ENCODE measurements at regions not wholly inside any gene's neighbourhood (a gene's known extent, or its start where the extent isn't known, plus 50 kb on each side); places are given as distances from the start of the nearest gene placed in this dataset.
"Not testable (repeated sequence)": the region's sequence is repeated elsewhere in the genome, so short reads cannot be mapped to it uniquely, and the experiment has no call there.

DNA sequence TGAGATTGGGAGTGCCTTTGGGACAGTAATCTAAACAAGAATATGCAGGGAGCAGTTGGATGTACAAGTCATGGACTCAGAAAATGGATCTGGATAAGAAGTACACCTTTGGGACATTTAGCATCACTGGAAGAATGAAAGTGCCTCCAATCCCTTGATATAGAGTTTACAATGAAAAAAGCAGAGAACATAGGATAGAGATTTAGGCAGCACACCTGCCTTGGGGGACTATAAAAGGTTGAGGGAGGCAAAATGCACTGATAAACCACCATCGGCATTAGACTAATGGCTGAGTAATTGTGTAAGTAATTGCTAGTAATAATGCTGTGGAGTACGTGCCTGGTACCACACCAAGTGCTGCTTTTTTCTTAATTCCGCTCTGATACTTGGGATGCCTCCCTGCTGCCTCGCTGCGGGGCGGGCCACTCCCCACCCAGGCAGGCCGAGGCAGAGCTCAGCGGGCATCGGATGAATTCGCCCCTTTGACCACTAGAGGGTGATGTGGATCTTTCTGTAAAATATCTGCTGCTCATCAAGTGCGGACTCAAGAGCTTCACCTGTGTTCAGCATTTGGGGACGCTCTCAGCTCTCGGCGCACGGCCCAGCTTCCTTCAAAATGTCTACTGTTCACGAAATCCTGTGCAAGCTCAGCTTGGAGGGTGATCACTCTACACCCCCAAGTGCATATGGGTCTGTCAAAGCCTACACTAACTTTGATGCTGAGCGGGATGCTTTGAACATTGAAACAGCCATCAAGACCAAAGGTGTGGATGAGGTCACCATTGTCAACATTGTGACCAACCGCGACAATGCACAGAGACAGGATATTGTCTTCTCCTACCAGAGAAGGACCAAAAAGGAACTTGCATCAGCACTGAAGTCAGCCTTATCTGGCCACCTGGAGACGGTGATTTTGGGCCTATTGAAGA, 99.9 kb downstream of the ANKRD18B start:
- DNase-seq (ENCODE audit: low read depth in 2 of 2, low spot score in 1 of 2), result peak; percentile 17 to 35

DNA sequence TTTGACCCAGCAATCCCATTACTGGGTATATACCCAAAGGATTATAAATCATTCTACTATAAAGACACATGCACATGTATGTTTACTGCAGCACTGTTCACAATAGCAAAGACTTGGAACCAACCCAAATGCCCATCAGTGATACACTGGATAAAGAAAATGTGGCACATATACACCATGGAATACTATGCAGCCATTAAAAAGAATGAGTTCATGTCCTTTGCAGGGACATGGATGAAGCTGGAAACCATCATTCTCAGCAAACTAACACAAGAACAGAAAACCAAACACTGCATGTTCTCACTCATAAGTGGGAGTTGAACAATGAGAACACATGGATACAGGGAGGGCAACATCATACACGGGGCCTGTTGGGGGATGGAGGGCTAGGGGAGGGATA, 104.3 kb downstream of the ANKRD18B start:
- DNase-seq (ENCODE audit: low read depth in 2 of 2, low spot score in 1 of 2), result not testable (repeated sequence)

DNA sequence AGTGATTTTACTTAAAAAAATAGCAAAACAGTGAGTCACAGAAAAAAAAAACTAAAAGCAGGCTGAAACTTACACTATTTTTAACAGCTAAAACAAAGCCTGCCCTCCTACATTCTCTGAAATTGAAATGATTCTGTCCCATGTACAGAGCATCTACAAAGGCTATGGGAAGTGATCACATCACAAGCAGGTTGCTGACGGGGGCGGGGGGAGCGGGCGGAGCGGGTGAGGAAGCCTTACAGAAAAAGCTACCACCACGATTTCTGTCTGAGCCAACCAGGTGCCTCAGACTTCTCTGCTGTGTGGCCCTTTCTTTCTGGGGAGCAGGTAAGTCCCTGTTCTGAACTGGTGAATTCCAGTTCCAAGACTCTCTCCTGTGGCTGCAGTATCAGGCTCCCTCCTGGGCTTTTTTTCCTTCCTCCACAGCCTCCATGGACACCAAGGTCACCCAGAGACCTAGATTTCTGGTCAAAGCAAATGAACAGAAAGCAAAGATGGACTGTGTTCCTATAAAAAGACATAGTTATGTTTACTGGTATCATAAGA, 104.9 kb downstream of the ANKRD18B start:
- no peak for DNase-seq (ENCODE audit: low read depth in 2 of 2, low spot score in 1 of 2)

DNA sequence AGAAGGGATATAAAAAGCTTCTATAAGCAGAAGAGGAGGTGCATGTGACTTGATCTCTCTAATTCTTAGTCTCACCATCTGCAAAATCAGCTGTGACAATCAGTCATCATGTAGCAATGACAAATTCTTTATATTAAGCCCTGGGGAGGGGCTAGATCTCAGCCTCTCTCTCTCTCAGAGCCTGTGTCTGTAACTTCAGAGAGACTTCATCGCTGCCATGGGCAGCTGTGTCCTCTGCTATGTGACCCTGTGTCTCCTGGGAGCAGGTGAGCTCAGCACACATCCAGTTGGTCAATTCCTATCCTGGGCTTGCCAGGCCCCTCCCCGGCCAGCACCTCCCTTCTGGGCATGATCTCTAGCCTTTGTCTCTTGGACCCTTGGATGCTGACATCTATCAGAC, 109.6 kb downstream of the ANKRD18B start:
- no peak for DNase-seq (ENCODE audit: low read depth in 2 of 2, low spot score in 1 of 2)

DNA sequence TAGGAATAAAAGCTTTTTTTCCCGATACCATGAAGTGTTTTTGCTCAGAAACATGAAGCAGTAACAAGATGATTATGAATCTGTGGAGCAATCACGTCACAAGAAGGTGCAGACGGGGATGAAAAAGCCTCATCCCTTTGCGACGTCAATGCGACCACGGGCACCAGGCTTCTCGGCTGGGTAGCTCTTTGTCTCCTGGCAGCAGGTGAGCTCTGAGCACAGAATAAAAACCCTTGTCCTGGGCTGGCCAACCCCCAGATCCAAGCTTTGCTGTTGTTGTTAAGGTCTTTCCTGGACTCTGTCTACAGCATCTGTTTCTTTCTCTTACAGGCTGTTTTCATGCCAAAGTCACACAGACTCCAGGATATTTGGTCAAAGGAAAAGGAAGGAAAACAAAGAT, 113.8 kb downstream of the ANKRD18B start:
- DNase-seq (ENCODE audit: low read depth in 2 of 2, low spot score in 1 of 2), result no peak

DNA sequence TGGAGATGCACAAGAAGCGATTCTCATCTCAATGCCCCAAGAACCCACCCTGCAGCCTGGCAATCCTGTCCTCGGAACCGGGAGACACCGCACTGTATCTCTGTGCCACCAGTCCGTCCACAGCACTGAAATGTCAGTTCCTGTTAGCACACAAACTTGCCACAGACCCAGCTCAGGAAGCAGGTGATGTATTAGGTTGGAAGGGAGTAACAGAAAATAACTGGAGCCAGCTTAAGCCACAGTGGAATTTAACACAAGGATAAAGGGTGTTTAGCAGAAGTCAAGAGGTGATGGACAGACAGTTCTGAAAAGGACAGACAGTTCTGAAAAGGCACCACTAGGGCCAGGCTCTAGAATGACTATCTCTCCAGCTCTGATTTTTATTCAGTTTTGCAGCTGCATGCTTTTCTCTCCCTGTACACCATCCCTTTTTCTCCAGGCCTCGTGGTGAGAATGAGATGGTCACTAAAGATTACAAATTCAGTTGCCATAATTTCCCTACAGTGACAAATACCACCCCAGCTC, 114.4 kb downstream of the ANKRD18B start:
- DNase-seq (ENCODE audit: low read depth in 2 of 2, low spot score in 1 of 2), result no peak

DNA sequence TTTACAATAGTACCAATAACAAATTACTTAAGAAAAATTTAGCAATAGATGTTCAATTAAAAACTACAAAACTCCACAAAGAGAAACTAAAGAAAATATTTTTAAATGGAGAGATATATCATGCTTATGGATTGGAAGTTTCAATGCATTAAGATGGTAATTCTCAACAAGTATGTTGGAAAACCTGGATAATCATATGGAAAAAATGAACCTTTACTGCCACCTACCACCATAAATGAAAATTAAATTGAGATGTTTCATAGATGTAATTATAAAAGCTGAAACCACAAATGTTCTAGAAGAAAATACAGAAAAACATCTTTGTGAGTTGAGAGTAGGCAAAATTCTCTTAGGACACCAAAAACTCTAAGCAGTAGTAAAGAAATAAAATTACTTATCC, 121.7 kb downstream of the ANKRD18B start:
- DNase-seq (ENCODE audit: low read depth in 2 of 2, low spot score in 1 of 2), result no peak

DNA sequence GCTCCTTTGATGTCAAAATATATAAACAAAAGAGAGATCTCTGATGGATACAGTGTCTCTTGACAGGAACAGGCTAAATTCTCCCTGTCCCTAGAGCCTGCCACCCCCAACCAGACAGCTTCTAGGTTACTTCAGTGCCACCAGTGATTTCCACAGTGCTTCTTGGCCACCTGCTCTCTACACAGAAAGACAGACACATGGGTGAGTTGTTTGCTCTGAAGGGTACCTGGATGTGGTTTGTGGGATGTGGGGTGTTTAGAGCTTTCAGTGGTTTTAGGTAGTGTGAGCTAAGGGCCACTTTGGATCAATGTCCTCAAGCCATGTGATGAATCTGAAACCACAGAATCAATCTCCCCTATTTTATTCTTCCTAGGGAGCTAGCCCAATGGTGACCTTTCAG, 125.4 kb downstream of the ANKRD18B start:
- DNase-seq (ENCODE audit: low read depth in 2 of 2, low spot score in 1 of 2), result no peak

DNA sequence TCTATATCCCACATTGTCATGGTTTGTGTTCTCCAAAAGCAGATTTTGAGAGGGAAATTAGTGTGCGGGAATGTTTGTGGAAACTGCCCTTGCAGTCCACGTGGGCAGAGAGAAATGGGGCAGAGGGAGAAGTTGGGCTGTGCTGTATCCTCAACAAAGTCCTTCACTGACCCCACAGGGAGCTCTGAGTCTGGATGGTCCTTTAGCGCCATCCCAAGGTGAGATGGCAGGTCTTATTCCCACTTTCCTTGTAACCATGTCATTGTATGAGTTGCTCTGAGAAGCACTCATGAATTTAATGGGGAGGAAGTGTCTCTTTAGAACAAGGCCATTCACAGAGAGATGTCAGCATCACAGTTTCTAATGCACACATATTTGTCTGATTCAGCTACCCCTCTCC, 127.1 kb downstream of the ANKRD18B start:
- no peak for DNase-seq (ENCODE audit: low read depth in 2 of 2, low spot score in 1 of 2)

DNA sequence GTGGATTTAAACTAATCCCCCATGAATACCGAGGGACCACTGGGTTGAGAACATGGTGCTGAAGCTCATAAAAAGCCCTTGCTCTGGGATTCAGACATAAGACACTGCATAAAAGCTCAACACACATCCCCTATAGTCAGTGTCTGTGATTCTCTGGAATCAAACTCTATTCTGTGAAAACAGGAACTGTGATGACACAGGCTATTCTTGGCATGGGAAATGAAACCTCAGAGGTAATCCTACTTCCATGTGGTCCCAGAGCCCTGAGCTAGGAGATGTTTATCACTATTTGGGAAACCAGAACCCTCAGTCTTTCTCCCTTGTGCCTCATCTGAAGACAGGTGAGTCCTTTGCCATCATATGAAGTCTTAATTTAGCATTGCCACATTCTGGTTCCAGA, 135.4 kb upstream of the PRSS3 start:
- DNase-seq (ENCODE audit: low read depth in 2 of 2, low spot score in 1 of 2), result no peak

DNA sequence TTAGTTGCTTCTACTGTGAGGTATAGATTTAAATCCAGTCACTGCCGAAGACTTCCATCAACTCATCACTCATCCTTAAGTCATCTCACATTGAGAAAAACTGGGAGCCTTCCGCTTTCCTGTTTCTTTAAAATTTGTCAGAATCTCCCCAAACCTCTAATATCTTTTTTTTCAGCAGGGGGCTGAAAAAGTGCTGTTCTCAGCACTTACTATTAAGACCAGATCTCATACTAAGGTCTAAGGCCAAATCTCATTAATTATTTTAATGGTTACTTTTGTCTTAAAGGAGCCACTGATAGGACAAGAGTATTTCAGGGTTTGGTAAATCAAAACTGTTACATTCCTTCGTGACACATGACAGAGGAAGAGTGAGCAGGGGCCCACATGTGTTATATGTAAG, 134.6 kb upstream of the PRSS3 start:
- no peak for DNase-seq (ENCODE audit: low read depth in 2 of 2, low spot score in 1 of 2)

DNA sequence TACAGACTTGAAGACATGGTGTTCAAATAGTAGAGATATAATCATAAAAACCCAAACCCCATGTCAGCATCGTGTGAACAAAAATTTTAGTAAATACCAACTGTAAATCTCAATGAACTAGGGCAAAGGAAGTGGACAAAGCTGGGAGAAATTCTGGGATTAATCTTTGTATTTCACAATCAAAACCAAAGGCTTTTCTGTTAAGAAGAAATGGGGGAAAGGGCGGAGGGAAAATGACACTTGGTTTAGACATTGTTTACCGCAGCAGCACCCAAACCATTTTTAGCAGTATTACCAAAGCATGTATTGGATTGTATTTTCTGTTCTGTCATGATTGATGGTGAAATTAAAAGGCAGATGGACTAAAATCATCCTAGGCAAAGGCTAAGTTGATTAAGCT, 134.2 kb upstream of the PRSS3 start:
- DNase-seq (ENCODE audit: low read depth in 2 of 2, low spot score in 1 of 2), result no peak

DNA sequence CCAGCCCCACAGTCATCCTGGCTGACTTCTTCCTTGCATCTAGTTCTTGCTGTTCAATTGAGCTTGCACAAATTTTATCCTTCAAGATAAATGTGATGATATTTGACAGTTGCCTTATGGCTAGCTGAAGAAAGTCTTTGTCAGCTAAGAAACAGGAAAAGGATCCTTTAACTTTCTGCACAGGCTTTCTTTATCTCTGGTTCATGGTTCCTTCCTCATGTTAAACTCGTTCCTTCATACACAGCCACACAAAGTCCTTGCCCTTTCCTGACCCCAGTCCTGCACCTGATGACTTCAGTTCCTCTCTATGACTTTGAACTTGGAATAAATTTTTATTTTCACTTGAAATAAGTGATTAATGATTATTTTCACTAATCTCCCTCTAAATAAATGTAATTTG, 132.5 kb upstream of the PRSS3 start:
- DNase-seq (ENCODE audit: low read depth in 2 of 2, low spot score in 1 of 2), result no peak

DNA sequence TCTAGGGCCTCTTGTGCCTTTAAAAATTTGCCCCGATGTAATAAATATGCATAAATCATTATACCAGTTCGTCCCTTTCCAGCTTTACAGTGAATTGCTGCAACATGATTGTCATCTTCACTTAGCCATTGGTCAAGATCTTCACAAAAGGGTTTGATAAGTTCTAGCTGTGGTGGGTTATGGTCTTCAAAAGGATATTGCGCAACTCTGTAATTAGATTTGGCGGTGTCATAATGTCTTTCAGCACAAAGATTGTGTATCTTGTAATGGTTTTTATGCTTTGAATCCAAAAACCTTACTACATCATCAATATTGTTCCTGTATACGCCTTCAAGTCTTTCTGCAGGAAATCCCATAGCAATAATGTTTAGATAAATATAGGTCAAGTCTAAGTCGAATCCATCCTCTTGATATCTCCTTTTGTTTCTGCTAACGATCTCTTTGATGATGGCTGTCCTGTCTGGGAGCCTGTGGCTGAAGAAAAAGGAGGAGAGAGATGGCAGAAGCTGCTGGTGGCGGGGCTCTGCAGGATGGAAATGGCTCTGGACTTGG, 119.1 kb upstream of the PRSS3 start:
- DNase-seq (ENCODE audit: low read depth in 2 of 2, low spot score in 1 of 2), result not testable (repeated sequence)

DNA sequence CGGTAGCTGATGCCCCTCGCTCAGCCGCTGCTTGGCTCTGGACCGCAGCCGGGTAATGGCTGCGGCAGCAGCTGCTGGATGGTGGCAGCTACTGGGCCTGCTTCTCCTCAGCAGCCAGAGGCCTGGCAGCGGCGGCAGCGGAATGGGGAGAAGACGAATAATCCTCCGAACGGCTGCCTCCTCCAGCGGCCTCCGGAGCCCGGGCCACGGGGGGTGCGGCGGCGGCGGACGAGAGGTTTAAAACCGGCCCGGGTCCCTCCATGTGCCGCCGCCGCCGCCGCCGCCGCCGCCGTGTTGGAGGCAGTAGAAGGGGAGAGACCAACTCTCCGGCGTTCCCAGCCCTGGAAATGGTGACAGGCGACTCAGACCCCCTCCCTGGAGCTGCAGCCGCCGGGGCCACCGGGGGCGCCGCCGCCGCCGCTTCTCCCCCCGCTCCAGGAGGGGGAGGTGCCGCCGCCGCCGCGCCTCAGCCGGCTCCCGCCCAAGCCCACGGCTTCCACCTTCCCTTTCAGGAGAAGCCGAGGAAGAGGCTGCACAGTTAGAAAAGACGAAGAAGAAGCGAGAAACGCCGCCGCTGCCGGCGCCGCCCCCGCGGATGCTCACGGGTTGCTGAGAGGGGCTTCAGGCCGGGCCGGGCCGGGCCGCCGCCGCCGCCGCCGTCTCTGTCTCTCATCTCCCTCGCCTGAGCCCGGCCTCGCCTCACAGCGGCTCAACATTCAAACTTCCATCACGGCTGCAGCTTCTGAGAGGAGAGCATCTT, 118.4 kb upstream of the PRSS3 start:
- DNase-seq (ENCODE audit: low read depth in 2 of 2, low spot score in 1 of 2), result no peak

DNA sequence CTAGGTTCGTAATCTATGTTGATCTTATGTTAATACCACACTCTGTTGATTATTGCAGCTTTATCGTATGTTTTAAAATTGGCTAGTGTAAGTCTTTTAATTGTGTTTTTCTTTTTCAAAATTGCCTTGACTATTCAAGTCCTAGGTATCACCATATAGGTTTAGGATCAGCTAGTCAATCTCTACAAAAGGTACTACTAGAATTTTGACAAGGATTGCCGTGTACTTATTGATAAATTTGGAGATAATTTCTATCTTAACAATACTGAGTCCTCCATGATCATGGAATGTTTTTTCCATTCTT, 117.9 kb upstream of the PRSS3 start:
- no peak for DNase-seq (ENCODE audit: low read depth in 2 of 2, low spot score in 1 of 2)

DNA sequence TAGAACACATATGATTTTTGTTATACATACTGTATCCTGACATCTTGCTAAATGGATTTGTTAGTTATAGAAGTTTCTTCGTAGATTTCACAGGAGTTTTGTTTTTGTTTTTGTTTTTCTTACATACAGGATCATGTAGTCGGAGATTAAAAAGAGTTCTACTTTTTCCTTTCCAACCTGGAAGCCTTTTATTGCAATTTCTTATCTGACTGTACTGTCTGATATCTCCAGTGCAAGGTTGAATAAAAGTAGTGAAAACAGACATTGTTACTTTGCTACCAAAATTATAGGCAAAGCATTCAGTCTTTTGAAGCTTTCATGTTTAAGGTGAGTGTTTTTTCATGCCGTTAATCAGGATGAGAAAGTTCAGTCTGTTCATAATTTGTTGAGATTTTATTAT, 117.4 kb upstream of the PRSS3 start:
- no peak for DNase-seq (ENCODE audit: low read depth in 2 of 2, low spot score in 1 of 2)

DNA sequence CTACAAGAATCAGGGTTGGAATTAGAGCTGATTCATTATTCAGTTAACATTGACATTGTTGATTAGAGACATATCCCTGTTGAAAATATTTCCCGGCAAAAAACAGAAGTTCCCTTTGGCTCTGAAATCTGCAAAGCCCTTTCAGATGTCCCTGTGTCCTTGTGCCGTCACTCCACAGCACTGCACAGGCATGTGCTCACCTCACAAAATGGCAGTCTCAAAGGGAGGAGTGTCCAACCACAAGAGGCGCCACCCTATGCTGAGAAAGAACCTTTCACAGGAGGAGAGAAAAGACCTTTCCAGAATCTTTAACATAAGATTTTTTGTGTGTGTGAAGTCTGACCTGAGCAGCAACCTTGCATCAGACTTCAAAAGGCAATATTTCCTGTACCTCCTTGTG, 112.8 kb upstream of the PRSS3 start:
- DNase-seq (ENCODE audit: low read depth in 2 of 2, low spot score in 1 of 2), result no peak

DNA sequence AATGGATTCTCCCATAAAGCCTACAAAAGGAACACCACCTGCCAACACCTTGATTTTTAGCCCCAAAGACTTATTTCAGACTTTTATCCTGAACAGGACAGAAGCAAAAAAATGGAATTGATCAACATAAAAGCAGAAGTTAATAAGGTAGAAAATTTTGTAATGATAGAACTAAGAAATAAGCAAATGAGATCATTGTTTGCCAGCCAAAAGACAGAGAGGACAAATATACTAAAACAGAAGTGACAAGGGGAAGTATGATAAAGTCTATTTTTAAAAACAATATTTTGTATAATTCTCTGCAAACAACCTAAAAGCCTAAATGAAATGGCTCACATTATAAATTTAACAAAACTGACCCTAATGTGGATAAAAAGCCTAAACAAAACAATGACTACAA, 110.5 kb upstream of the PRSS3 start:
- DNase-seq (ENCODE audit: low read depth in 2 of 2, low spot score in 1 of 2), result no peak

DNA sequence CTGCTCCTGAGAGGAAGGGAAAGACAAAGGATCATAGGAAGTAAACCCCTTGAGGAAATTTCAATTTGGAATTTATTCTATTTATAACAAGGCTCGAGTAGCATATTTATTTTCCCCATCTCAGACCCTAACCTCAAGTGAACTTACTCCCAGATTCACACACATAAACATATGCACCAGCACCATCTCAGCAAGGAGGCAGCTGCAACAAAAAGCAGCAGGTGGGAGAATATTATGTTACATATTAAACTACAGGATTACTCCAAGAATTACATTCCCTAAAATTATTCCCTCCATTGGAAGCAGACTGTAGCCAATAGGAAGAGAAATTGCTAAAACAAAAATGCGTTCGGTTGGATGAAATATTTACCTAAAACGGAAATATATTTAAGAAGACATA, 108.4 kb upstream of the PRSS3 start:
- no peak for DNase-seq (ENCODE audit: low read depth in 2 of 2, low spot score in 1 of 2)

DNA sequence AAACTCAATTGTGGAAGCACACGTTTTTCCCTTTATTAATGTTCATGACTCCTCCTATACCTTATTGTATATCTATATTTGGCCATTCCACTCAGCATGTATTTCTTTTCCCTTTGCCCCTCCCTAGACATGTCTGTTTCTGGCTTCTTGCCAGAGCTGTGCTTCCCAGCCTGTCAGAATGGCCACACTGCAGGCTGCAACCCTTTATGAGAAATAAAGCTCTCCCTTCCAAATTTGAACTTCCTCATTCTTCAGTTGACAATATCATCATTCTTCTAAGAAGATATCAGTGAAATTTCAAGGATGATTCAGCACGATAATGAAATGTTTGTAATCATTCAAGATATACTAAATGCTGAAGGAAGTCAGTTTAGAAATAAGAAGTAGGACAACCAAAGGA, 107.6 kb upstream of the PRSS3 start:
- DNase-seq (ENCODE audit: low read depth in 2 of 2, low spot score in 1 of 2), result no peak
